ENCODE measurements at regions not wholly inside any gene's neighbourhood (a gene's known extent, or its start where the extent isn't known, plus 50 kb on each side); places are given as distances from the start of the nearest gene placed in this dataset.

- TF ChIP-seq CTCF (IDR thresholded peaks at IDR 0.05) (no peak), POLR2A (IDR thresholded peaks at IDR 0.05) (no peak)
Measured at GRCh38 chr11:15568440-15568839, 453.7 kb downstream of the INSC start.

All from uterus (tissue), 2 donors.